ENCODE measurements at regions not wholly inside any gene's neighbourhood (a gene's known extent, or its start where the extent isn't known, plus 50 kb on each side); places are given as distances from the start of the nearest gene placed in this dataset.

DNA sequence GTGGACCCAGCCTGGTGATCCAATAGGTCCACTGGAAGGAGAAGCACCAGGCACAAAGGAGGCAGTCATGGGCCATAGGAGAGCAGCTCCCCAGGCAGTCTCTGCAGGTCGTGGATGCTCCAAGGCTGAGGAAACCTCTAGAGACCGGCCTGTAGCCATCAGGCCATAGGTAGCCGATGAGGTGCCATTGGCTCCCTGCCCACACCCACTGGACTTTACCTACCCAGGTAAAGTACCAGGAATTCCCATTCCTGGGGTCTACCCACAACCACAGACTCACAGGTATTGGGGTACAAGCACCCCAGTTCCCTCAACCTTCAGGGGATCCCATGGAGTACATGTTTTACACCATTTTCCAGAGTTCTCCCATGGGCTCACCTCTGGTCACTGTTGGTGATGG is 188.0 kb upstream of the TCERG1L start:
- TF ChIP-seq POLR2A (IDR thresholded peaks at IDR 0.05) (no peak), EP300 (IDR thresholded peaks at IDR 0.05) (no peak)
- TF ChIP-seq, protein P1, sequence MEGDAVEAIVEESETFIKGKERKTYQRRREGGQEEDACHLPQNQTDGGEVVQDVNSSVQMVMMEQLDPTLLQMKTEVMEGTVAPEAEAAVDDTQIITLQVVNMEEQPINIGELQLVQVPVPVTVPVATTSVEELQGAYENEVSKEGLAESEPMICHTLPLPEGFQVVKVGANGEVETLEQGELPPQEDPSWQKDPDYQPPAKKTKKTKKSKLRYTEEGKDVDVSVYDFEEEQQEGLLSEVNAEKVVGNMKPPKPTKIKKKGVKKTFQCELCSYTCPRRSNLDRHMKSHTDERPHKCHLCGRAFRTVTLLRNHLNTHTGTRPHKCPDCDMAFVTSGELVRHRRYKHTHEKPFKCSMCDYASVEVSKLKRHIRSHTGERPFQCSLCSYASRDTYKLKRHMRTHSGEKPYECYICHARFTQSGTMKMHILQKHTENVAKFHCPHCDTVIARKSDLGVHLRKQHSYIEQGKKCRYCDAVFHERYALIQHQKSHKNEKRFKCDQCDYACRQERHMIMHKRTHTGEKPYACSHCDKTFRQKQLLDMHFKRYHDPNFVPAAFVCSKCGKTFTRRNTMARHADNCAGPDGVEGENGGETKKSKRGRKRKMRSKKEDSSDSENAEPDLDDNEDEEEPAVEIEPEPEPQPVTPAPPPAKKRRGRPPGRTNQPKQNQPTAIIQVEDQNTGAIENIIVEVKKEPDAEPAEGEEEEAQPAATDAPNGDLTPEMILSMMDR (IDR thresholded peaks at IDR 0.05) = no peak
- Histone ChIP-seq H3K36me3 (no peaks in the 10 kb centered on the region), H3K4me3 (no peak overlapping the region), H3K27me3 (no peaks in the 10 kb centered on the region), H3K27ac (no peak overlapping the region), H3K4me1 (no peaks in the 10 kb centered on the region), H3K9me3 (peaks cover 0 to 42% (median 0%) of the 10 kb centered on the region in 4 donors)
- 89% methylated on average over 1 of the region's 3 CpGs; no CpG with 5 or more reads in 1 of the 2 donors for WGBS, 2 donors
- no peak for DNase-seq (ENCODE audit: low spot score in 2 of 2)

DNA sequence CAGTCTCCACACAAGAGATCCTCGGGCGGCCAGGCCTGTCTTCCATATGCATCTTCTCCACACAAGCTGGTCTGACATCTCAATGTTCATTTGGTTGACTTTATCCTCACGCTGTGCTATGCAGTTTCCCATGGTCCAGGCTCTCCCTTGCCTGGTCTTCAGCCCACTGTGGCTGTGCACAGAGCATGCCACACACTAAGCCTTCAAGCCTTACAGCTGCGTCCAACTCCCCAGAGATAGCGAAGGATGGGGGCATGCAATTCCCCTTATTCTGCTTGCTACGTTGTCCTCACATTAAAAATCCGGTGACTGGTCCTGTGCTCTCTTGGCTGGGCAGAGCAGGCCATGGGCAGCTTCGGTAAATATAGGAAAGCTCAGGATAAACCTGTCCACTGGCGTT is 188.7 kb upstream of the TCERG1L start:
- 89 to 91% methylated on average over 7 to 9 of the region's 9 CpGs for WGBS, 2 donors
- H3K4me1 ChIP-seq = no peaks in the 10 kb centered on the region
- no peak overlapping the region for H3K27ac ChIP-seq
- H3K36me3 ChIP-seq = no peaks in the 10 kb centered on the region
- no peak for DNase-seq (ENCODE audit: low spot score in 2 of 2)
- H3K9me3 ChIP-seq = peaks cover 0 to 46% (median 0%) of the 10 kb centered on the region in 4 donors
- no peak overlapping the region for H3K4me3 ChIP-seq
- no peak for TF ChIP-seq POLR2A (IDR thresholded peaks at IDR 0.05)
- TF ChIP-seq EP300 (IDR thresholded peaks at IDR 0.05) = no peak
- TF ChIP-seq, protein P1 (IDR thresholded peaks at IDR 0.05) = no peak
- H3K27me3 ChIP-seq = no peaks in the 10 kb centered on the region

DNA sequence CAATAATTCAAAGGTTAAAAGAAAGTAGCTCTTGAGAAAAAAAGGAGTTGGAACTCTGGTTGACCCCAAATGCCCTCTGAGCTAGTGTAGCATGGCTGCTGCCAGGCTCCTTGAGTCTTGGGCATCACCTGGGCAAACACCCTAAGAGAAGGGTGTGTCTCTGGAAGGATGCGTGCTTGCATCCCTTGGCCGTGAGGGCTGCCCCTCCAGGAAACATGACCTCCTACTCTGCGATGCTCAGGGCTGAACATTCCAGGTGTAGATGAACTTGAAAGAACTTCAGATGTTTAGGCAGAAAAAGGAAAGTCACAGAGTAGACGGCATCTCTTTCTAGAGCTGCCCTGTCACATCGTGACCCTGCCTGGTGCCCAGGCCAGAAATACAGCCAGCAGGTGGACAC is 189.4 kb upstream of the TCERG1L start:
- H3K9me3 ChIP-seq = peaks cover 0 to 46% (median 0%) of the 10 kb centered on the region in 4 donors
- no peak overlapping the region for H3K27ac ChIP-seq
- no peaks in the 10 kb centered on the region for H3K4me1 ChIP-seq
- H3K27me3 ChIP-seq = no peaks in the 10 kb centered on the region
- H3K4me3 ChIP-seq = no peak overlapping the region
- no peaks in the 10 kb centered on the region for H3K36me3 ChIP-seq
- no peak for DNase-seq (ENCODE audit: low spot score in 2 of 2)
- 95 to 97% methylated on average over 5 of the region's 5 CpGs for WGBS, 2 donors
- TF ChIP-seq POLR2A (IDR thresholded peaks at IDR 0.05) = no peak
- TF ChIP-seq, protein P1 (IDR thresholded peaks at IDR 0.05) = no peak
- TF ChIP-seq EP300 (IDR thresholded peaks at IDR 0.05) = no peak

DNA sequence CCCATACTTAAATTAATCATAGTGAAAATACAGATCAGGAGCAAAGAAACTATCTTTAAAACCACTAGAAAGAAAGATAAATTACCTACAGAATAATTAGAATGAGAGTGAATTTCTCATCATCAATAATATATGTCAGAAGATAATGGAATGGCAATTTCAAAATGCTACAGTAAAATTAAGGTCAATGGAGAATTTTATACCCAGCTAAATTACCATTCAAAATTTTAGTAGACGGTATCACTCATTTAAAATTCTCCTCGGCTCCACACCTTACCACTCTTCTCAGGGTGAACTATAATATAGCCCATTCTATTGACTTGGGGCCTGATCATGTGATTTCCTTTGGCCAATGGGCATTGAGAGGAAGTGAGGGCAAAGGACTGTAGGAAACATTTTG is 192.5 kb upstream of the TCERG1L start:
- WGBS, 2 donors = 88 to 94% methylated on average over 2 of the region's 2 CpGs

DNA sequence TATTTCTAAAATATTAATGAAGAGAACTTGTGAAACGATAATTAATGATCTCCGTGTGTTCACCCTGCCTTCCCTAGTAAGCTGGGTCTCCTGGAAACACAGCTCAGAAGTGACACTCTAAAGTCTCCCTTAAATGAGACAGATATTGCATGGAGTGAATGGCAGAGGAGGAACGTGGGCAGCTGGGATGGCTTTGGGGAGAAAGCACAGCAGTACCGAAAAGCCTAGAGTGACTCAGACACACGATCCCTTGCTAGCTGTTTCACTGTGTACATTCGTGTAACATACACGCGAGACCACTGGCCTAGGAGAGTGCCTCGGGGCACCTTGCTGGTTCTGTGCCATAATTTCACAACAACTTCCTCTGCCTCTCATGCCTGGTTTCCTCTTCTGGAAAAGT is 199.9 kb upstream of the TCERG1L start:
- no peak for DNase-seq (ENCODE audit: low spot score in 2 of 2)
- Histone ChIP-seq H3K4me3 (no peak overlapping the region), H3K9me3 (peaks cover 0 to 18% (median 1%) of the 10 kb centered on the region in 4 donors), H3K4me1 (no peaks in the 10 kb centered on the region), H3K27me3 (no peaks in the 10 kb centered on the region), H3K36me3 (no peaks in the 10 kb centered on the region), H3K27ac (no peak overlapping the region)
- 89 to 91% methylated on average over 9 of the region's 9 CpGs for WGBS, 2 donors
- TF ChIP-seq, protein P1 (IDR thresholded peaks at IDR 0.05) = no peak
- no peak for TF ChIP-seq POLR2A (IDR thresholded peaks at IDR 0.05)
- TF ChIP-seq EP300 (IDR thresholded peaks at IDR 0.05) = no peak

More for the DNA sequence above, 192.5 kb upstream of the TCERG1L start:
- H3K4me1 ChIP-seq = no peaks in the 10 kb centered on the region
- H3K27me3 ChIP-seq = no peaks in the 10 kb centered on the region
- peaks cover 0 to 46% (median 0%) of the 10 kb centered on the region in 4 donors for H3K9me3 ChIP-seq
- no peak overlapping the region for H3K27ac ChIP-seq
- no peak for DNase-seq (ENCODE audit: low spot score in 2 of 2)
- no peak overlapping the region for H3K4me3 ChIP-seq
- no peaks in the 10 kb centered on the region for H3K36me3 ChIP-seq
- TF ChIP-seq, protein P1 (IDR thresholded peaks at IDR 0.05) = no peak
- TF ChIP-seq POLR2A (IDR thresholded peaks at IDR 0.05) (no peak), EP300 (IDR thresholded peaks at IDR 0.05) (no peak)
